NT2/D1 (cell line): ENCODE measurements at regions not wholly inside any gene's neighbourhood (a gene's known extent, or its start where the extent isn't known, plus 50 kb on each side); places are given as distances from the start of the nearest gene placed in this dataset.

Experiments
- SUZ12 ChIP-seq: IDR thresholded peaks from 2 replicates; pipeline ENCODE4 v1.6.1; 2011; ENCODE audit not compliant: insufficient read length, insufficient read depth; ENCODE audit errors: extremely low read depth
- ZNF274 ChIP-seq: IDR thresholded peaks from 2 replicates; pipeline ENCODE4 v1.6.1; 2011; ENCODE audit warnings: mild to moderate bottlenecking, low read depth, low read length

- TF ChIP-seq ZNF274, result no peak
- TF ChIP-seq SUZ12, result no peak
Observed at GRCh38 chr5:15009420-15009819, 137.8 kb upstream of the ANKH start.
